GM18951 (cell line): ENCODE measurements at regions not wholly inside any gene's neighbourhood (a gene's known extent, or its start where the extent isn't known, plus 50 kb on each side); places are given as distances from the start of the nearest gene placed in this dataset.

ENCODE experiments used
- POLR2A ChIP-seq: IDR thresholded peaks from 4 replicates; pipeline ENCODE4 v1.6.1; 2011; ENCODE audit warnings: mild to moderate bottlenecking; ENCODE audit not compliant: insufficient read length, insufficient read depth; ENCODE audit errors: extremely low read depth
- in situ Hi-C: fragments of 300-500 bp; cut with MboI; formaldehyde crosslinking; loops from one replicate; pipeline ENCODE4 v1.12.0; 2022; ENCODE audit warnings: low sequenced_read_pairs, mixed read lengths, inconsistent platforms; ENCODE audit not compliant: unreplicated experiment

DNA sequence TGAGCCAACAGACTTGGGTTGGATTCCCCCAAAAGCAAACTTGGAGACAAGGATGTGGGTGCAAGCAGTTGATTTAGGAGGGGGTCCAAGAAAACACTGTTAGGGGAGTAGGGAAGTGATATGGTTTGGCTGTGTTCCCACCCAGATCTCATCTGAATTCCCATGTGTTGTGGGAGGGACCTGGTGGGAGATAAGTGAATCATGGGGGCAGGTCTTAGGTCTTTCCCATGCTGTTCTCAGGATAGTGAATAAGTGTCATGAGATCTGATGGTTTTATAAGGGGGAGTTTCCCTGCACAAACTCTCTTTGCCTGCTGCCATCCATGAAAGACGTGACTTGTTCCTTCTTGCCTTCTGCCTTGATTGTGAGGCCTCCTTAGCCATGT is 542.6 kb downstream of the DHX35 start:
- TF ChIP-seq POLR2A: no peak
- in situ Hi-C loops: no loop called here

DNA sequence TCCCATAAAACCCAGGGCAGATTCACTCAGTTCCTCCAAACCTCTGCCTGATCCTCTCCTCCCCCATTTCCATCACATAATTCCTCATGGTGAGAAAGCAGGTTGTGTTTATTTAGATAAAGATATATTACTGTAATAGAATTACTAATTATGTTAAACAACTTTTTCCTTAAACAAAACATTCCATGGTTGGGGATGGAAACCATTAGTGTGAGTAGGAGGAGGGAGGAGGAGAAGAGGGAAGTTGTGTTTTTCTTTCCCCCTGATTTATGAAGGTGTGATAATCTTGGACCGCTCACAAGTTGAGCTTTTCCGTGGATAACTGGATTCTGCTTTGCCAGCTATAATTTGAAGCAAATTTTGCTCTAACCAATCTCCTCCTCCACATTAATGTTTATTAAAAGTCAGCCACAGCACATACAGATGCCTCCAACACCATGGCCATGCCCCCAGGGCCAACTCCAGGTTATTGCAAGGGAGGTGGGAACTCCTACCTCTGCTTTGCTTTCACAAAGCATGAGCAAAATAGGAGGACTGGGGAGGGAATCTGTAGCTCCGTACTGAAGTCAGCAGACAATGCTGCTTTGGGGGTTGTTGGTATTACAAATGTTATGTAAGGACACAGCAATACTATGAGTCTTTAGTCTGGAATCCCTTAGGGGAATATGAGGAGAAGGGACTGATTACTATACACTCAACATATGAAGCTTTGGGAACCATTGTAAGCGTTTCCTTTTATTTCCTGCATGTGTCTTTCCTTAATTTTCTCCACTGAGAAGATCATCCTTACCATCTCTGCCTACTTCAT is 542.0 kb downstream of the DHX35 start:
- in situ Hi-C loops: no loop called here
- TF ChIP-seq POLR2A: no peak

DNA sequence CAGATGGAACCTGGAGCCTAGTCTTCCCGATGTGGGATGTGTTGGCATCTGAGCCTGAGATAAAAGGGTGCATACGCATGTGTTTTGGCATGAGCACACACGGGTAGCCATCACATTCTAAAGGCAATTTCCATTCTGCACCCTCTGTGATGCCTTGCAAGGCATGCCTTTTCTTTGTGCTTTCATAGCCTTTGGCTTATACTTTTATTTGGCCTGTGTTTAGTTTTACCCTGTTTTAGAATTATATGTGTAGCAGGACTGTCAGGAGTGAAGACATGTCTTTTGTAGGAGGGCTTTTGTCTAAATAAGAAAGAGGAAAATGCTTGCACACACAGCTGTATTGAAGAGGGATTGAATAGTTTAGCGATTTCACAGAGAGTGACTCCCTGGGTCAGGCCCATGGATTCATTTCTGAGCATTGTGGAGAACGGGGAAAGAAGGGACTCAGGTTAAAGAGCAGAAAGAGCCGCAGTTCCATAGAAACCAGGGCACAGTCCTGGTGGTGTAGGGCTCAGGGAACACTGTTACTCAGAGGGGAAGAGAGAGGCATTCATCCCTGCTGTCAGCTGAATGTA is 530.2 kb downstream of the DHX35 start:
- in situ Hi-C loops: no loop called here
- TF ChIP-seq POLR2A: no peak

DNA sequence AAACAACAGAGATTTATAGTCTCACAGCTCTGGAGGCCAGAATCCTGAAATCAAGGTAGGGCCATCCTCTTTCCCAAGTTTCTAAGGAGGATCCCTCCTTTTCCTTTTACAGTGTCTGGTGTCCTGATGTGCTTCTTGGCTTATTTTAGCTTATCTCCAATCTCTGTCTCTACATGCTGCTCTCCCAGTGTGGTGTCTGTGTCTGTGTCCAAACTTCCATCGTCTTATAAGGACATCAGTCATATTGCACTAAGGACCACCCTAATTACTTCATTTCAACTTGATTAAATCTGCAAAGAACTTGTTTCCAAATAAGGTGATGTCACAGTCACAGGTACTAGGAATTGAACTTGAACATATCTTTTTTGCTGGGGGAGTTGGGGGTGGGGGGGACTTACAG is 529.6 kb downstream of the DHX35 start:
- no peak for TF ChIP-seq POLR2A
- in situ Hi-C loops: no loop called here

DNA sequence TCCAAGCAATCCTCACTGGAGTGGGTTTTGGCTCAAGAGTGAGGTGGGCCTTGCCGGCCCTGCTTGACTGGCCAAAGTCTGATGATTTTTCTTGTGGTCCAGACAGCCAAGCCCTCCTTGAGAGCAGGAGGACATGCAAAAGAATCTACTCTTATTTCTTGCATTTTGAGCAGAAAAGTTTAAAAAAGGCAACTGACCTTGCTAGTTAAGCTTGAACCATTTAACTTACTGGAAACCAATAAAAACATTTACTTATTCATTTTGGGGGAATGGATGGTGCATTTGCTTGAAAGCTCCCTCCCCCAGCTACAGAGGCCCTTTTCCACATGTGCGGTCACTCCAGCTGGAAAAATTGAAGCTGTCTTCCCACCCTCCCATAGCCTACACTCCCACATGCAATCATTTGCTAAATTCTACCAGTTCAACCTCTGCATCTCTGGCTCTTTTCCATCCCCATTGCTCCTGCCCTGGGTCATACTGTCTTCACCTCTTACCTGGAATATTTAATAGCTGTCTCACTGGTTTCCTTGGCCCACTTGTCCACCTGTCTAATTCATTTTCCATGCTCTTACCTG is 527.9 kb downstream of the DHX35 start:
- TF ChIP-seq POLR2A: no peak
- in situ Hi-C loops: no loop called here

DNA sequence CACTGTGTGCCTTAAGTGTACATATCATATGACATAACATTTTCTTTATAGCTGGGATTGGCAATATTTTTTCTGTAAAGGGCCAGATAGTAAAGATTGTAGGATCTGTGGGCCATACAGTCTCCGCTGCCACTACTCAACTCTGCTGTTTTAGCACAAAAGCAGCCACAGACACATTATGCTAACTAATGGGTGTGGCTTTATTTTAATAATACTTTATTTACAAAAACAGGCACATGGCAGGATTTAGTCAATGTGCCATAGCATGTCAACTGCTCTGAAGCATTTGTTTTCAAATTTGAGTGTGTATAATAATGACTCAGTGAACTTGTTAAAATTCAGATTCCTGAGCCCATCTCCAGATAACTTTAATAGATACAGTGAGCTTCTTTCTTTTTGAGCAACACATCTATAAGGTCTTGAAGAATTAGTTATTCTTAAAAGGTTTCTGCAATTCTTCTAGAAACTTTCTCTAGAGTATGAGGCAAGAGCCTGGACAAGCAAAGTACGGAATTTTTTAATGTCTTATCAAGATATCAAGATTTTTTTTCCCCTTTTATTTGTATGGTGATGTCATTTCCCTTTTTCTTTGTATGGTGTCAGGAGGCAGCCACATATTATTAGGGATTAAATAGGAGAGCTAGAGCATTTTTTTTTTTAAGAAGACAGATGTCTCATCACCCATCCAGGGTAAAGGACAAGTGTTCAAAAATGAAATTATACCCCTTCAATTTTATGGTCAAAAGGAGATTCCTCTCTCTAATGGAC is 518.3 kb downstream of the DHX35 start:
- TF ChIP-seq POLR2A: no peak
- in situ Hi-C loops: no loop called here

DNA sequence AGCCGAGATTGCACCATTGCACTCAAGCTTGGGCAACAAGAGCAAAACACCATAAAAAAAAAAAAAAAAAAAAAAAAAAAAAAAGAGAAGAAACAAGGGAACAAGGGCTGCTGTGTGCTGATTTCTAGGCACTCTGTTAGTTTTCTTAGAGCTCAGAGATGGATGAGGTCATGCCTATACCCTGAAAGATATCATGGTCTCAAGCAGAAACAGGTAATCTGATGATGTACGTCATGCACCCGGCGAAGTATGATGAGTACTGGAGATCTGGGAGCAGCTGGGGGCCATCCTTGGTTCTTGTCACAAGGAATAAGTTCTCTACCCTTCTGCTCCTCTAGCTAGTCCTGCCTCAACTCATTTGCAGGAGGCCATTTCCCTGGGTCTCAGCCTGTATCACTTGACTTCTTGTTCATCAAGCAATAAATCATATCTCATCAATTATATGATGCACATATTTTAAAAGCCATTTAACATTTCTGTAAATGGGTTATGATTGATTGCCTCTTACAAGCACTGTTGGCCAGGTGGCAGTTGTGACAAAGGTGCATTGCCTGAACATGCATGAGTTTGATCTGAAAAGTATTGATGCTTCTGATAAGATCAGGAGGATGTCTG is 517.2 kb downstream of the DHX35 start:
- TF ChIP-seq POLR2A: no peak
- in situ Hi-C loops: no loop called here

DNA sequence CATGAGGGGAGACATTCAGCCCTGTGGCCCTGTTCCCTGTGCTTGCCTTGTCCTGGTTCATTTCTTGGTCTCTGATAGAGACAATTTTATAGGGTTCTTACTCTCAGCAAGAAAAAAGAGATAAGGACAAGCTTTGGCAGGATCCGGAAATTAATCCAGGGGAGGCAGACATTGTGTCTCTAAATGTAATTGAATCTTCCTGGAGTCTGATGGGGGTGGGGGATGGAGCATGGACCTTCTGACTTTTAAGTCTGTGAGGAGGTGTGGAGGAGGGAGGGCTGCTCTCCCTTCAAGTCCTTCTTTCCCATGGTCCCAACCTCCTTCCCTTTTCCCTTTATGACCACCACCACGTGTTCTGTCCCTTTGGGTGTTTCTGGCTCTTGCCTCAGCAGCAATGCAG is 512.7 kb downstream of the DHX35 start:
- TF ChIP-seq POLR2A: no peak
- in situ Hi-C loops: no loop called here

DNA sequence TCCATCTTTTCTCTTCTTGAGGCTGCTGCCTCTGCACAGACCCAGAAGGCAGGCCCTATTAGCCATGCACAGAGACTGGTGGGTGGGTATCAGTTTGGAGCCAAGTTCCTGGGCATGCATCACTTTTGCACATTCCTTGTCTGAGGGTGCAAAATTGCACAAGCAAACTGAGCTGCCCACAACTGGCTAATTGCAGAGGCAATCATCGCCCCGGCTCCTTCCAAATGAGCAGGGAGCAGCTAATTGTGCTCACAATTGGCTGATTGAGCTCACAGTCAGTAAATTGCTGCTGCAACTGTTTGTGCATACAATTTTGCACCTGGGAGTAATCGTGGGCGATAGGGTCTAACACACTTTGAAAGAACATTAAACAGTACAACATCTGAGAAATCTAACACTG is 511.4 kb downstream of the DHX35 start:
- no peak for TF ChIP-seq POLR2A
- in situ Hi-C loops: no loop called here

DNA sequence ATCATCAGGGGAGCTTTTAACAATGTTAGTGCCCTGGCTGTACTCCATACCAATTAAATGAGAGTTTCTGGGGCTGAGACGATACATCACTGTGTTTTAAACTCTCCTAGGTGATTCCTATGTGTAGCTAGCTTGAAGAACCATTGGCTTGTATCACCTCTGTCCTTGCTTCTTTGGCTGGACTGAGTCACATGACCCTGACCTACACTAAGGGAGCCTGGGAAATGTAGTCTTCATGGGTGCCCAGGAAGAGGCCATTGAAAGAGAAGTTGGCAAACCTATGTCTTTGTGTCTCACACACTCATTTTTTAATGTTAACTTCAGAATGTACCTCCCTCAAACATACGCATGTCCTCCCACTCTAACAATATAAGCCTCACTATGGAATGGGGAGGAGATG is 506.6 kb downstream of the DHX35 start:
- no peak for TF ChIP-seq POLR2A
- in situ Hi-C loops: no loop called here

DNA sequence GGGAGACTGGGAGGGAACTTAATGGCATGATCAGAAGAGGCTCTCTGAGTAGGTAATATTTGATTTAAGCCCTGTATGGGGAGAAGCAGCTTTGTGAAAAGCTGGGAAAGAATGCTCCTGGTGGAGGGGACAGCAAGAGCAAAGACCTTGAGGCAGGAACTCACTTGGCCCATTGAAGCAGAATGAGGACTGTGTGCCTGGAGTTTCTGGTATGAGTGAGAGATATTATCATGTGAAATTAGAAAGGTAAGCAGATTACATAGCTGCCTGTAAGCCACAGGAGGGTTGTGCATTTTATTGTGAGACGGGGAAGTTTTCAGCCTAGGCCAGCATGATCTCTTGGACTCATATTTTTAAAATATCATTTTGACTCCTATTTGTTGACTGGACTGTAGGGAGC is 502.1 kb downstream of the DHX35 start:
- in situ Hi-C loops: no loop called here
- no peak for TF ChIP-seq POLR2A

DNA sequence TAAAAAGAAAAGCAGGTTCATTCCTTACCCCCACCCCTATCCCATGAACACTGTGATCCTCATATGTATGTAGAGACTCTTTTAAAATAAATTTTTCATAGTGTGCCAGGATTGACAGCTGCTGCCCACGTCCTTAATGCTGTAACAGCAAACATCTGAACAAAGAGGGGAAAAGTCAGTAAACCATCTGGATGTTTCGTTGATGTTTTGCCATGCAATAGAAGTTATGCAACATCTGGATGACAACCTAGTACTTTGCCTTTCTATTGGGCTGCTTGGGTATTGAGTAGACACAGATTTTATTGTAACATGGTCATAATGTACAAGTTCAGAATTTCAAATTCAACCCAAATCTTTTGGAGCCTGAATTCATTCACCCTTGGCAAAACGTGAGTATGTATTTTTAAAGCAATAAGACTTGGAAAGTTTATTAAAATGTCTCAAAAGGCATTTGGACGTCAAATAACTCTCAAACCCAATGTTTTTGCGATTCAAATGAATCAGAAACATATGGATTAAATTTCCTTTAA is 500.3 kb downstream of the DHX35 start:
- in situ Hi-C loops: no loop called here
- TF ChIP-seq POLR2A: no peak

DNA sequence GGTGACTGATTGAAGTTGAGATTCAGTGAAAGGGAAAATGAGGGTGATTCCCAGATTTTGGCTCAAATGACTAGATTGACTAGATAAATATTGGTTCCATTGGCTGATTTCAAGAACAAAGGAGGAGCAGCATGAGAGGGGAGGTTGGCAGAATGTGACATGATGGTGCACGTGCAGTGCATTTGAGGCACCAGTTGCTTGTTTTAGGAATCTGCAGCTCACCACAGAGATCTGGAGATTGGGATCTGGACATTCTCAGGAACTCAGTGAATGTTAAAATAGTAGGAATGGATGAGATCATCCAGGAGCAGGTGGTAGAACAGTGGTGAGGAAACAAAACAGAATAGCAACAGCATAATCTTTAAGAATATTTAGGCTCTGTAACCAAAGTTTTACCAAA is 496.3 kb downstream of the DHX35 start:
- TF ChIP-seq POLR2A: no peak
- in situ Hi-C loops: no loop called here

DNA sequence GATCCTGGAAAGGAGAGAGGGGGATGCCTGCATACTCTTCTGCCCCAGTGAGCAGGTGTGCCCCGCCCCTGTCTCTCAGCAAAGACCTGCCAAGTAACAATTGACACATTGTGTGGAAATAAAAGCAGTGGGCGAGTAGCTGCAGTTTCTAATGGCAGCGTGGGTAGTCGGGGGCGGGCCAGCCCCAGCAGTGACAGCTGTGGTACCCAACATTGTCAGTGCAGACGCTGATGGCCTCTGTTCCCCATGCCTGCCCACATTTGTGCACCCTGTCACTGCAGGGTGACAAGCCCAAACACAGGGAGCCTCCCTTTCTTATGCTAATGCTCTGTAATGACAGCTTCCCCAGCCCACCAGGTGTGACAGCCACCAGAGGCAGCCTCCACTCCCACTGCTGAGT is 491.7 kb downstream of the DHX35 start:
- in situ Hi-C loops: no loop called here
- TF ChIP-seq POLR2A: no peak
